ENCODE measurements at regions not wholly inside any gene's neighbourhood (a gene's known extent, or its start where the extent isn't known, plus 50 kb on each side); places are given as distances from the start of the nearest gene placed in this dataset.
"Not testable (repeated sequence)": the region's sequence is repeated elsewhere in the genome, so short reads cannot be mapped to it uniquely, and the experiment has no call there.

GRCh38 chr2:230636684-230637271, 75.9 kb upstream of the CAB39 start:
- WGBS, 4 donors: 48 to 71% (median 58%) methylated on average over 6 of the region's 6 CpGs
- Histone ChIP-seq H3K27ac (no peak overlapping the region), H3K36me3 (replicated peaks in 1 of 2) (no peaks in the 10 kb centered on the region), H3K9me3 (replicated peaks in 1 of 3) (no peaks in the 10 kb centered on the region), H3K27me3 (no peaks in the 10 kb centered on the region), H3K4me1 (replicated peaks in 1 of 2) (no peaks in the 10 kb centered on the region), H3K4me3 (no peak overlapping the region)
- intact Hi-C loops (cut with DNase I): no loop called here
- TF ChIP-seq POLR2A (IDR thresholded peaks at IDR 0.05): no peak
- TF ChIP-seq CTCF (IDR thresholded peaks at IDR 0.05): no peak
- peak in 1 of 7 donors; percentile 13 for DNase-seq

- H3K4me1 ChIP-seq (replicated peaks in 1 of 2); intact Hi-C loops (cut with DNase I); H3K36me3 ChIP-seq (replicated peaks in 1 of 2); H3K4me3 ChIP-seq; H3K27ac ChIP-seq; H3K27me3 ChIP-seq; H3K9me3 ChIP-seq (replicated peaks in 1 of 3): not testable (repeated sequence)
- DNase-seq: peak in 1 of 7 donors; percentile 9
- WGBS, 4 donors: 74 to 87% (median 77%) methylated on average over 8 of the region's 8 CpGs
Measured at GRCh38 chr2:230637486-230637885, 75.2 kb upstream of the CAB39 start.

GRCh38 chr2:230640540-230641011, 72.1 kb upstream of the CAB39 start:
- TF ChIP-seq POLR2A (IDR thresholded peaks at IDR 0.05): no peak
- no peak for TF ChIP-seq CTCF (IDR thresholded peaks at IDR 0.05)
- WGBS, 4 donors: 73 to 87% (median 81%) methylated on average over 6 of the region's 6 CpGs
- intact Hi-C loops (cut with DNase I): no loop called here
- H3K4me1 ChIP-seq (replicated peaks in 1 of 2): peaks cover 0 to 8% of the 10 kb centered on the region in 2 donors
- no peaks in the 10 kb centered on the region for H3K36me3 ChIP-seq (replicated peaks in 1 of 2)
- H3K27ac ChIP-seq: no peak overlapping the region
- H3K9me3 ChIP-seq (replicated peaks in 1 of 3): no peaks in the 10 kb centered on the region
- no peaks in the 10 kb centered on the region for H3K27me3 ChIP-seq
- DNase-seq: no peak
- H3K4me3 ChIP-seq: no peak overlapping the region

- peak in 1 of 7 donors; percentile 30 for DNase-seq
- Histone ChIP-seq H3K9me3 (replicated peaks in 1 of 3) (no peaks in the 10 kb centered on the region), H3K27ac (peak overlapping the region in 2 of 5 donors; percentile 29 to 58), H3K36me3 (replicated peaks in 1 of 2) (no peaks in the 10 kb centered on the region), H3K27me3 (no peaks in the 10 kb centered on the region), H3K4me3 (no peak overlapping the region), H3K4me1 (replicated peaks in 1 of 2) (peaks cover 0 to 8% of the 10 kb centered on the region in 2 donors)
- intact Hi-C loops (cut with DNase I): no loop called here
- 83 to 92% (median 89%) methylated on average over 4 of the region's 4 CpGs for WGBS, 4 donors
- TF ChIP-seq CTCF (IDR thresholded peaks at IDR 0.05) (no peak), POLR2A (IDR thresholded peaks at IDR 0.05) (no peak)
Measured at GRCh38 chr2:230642966-230643365, 69.7 kb upstream of the CAB39 start.
